ENCODE measurements at regions not wholly inside any gene's neighbourhood (a gene's known extent, or its start where the extent isn't known, plus 50 kb on each side); places are given as distances from the start of the nearest gene placed in this dataset.
"Not testable (repeated sequence)": the region's sequence is repeated elsewhere in the genome, so short reads cannot be mapped to it uniquely, and the experiment has no call there.

DNA sequence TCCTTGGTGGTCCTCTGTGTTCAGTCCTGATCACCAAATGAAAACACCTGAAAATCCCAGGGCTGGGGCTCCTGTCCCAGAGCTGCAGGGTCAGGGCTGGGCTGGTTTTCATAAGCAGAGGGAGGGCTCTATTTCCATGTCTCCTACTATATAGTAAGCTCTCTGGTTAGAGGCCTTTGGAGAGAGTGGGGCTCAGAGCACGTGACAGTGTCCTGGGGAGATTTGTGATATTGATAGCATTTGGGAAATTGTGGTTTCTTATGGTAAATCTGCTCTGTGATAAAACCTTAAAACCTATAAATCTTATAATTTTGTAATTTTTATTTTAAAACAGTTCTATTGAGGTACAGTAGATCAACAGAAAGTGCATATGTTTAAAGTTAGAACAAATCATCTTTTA lies 1202.2 kb downstream of the TMEM121 start:
- Mint-ChIP-seq H3K4me1 (peaks cover 19% of the 10 kb centered on the region), H3K9me3 (no peaks in the 10 kb centered on the region), H3K27ac (no peak overlapping the region), H3K4me3 (no peak overlapping the region), H3K27me3 (peaks cover 13% of the 10 kb centered on the region)
- no peak for ATAC-seq
- no peak for DNase-seq

DNA sequence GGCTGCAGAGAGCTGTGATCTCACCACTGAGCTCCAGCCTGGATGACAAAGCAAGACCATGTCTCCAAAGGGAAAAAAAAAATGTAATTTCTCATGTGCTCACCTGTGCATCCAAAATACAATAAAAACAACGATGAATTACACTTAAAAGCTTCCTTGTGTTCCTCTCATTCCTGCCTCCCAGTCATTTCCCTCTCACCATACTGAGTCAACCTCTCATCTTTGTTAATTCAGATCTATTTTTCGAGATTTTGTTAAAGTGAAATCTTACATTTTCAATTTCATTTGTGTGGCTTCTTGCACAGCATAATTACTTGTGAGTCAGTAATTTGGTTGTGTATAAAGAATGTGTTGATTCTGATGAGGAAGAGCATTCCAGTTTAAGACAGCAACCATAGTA lies 1203.2 kb downstream of the TMEM121 start:
- Mint-ChIP-seq H3K27ac (no peak overlapping the region), H3K27me3 (peaks cover 17% of the 10 kb centered on the region), H3K4me3 (no peak overlapping the region), H3K4me1 (peaks cover 17% of the 10 kb centered on the region), H3K9me3 (no peaks in the 10 kb centered on the region)
- DNase-seq = no peak
- ATAC-seq = no peak

DNA sequence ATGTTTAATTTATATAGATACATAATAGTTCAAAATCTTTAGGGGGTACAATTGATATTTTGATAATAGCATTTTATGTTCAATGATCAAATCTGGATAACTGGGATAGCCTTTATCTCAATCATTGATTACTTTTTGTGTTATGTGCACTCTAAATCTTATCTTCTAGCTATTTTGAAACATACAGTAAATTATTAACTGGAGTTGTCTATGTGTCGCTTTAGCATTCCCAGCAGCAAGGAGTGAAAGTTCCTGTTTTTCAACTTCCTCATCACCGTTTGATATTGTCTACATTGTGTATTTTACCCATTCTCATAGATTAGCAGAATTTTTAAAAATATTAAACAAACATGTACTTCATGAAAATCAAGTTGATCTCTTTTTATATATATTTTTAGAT lies 1207.4 kb downstream of the TMEM121 start:
- Mint-ChIP-seq H3K27me3 (peaks cover 25% of the 10 kb centered on the region), H3K4me1 (no peaks in the 10 kb centered on the region), H3K27ac (no peak overlapping the region), H3K4me3 (no peak overlapping the region), H3K9me3 (no peaks in the 10 kb centered on the region)
- ATAC-seq = no peak
- DNase-seq = no peak

DNA sequence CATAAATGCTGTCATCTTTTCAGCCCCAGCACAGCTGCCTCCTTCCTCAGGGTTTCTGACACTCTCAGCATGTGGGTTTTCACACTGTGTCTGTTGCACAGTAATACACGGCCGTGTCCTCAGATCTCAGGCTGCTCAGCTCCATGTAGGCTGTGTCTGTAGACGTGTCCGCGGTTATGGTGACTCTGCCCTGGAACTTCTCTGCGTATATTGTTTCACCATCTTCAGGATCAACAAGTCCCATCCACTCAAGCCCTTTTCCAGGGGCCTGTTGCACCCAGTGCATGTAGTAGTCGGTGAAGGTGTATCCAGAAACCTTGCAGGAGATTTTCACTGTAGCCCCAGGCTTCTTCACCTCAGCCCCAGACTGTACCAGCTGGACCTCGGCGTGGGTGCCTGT lies 1210.6 kb downstream of the TMEM121 start:
- Mint-ChIP-seq H3K27me3 (peaks cover 12% of the 10 kb centered on the region), H3K4me3 (no peak overlapping the region), H3K9me3 (no peaks in the 10 kb centered on the region), H3K4me1 (peaks cover 15% of the 10 kb centered on the region), H3K27ac (no peak overlapping the region)
- DNase-seq (no peak), ATAC-seq (no peak)

DNA sequence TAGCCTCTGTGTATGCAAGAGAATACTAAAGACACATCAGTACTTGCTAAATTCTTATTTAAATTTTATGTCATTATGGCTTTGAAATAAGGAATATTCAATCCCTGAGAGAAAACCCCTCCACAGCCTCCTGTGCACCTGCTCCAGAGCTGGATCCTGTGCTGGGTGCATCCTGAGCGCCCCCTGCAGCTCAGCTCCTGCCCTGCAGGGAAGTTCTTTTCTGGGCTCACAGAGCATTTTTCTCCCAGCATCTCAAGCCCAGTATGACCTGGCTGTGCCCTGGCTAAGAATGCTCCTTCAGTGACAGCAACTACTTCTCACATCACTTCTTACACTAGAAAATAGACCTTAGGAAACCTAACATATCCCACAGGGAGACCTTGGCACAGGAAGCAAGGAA lies 1211.7 kb downstream of the TMEM121 start:
- ATAC-seq (no peak), DNase-seq (peak in 1 of 2 donors; percentile 22)
- Mint-ChIP-seq H3K27ac (no peak overlapping the region), H3K9me3 (no peaks in the 10 kb centered on the region), H3K4me3 (no peak overlapping the region), H3K27me3 (peaks cover 12% of the 10 kb centered on the region), H3K4me1 (peaks cover 15% of the 10 kb centered on the region)

DNA sequence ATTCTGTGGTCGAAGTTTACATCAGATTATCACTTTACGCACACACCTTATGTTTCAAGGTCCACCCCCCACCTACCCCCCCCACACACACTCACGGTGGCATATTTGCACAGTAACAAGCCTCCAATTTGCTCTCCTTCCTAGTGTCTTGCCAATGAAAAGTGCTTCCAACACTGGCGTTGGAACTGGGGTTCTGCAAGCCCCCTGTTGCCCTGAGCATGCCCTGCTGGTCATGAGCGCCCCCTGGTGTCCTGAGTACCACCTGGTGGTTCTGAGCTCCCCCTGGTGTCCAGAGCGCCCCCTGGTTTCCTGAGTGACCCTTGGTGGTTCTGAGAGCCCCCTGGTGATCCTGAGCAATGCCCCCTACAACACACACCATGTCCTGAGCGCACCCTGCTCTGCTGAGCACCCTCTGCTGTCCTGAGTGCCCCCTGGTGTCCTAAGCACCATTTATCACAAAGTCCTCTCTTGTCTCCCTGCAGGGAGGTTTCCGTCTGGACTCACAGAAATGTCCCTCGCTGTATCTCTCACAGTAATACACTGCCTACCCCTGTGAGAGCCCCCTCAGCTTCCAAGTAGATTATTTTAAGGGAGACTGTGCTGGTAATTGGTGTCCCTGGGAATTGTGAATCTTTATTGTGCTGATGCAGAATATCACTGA lies 1212.3 kb downstream of the TMEM121 start:
- not testable (repeated sequence) for H3K4me3 Mint-ChIP-seq, ATAC-seq, H3K9me3 Mint-ChIP-seq, H3K27ac Mint-ChIP-seq
- peak; percentile 36 to 48 for DNase-seq
- Mint-ChIP-seq H3K4me1 (peaks cover 15% of the 10 kb centered on the region), H3K27me3 (peaks cover 12% of the 10 kb centered on the region)

DNA sequence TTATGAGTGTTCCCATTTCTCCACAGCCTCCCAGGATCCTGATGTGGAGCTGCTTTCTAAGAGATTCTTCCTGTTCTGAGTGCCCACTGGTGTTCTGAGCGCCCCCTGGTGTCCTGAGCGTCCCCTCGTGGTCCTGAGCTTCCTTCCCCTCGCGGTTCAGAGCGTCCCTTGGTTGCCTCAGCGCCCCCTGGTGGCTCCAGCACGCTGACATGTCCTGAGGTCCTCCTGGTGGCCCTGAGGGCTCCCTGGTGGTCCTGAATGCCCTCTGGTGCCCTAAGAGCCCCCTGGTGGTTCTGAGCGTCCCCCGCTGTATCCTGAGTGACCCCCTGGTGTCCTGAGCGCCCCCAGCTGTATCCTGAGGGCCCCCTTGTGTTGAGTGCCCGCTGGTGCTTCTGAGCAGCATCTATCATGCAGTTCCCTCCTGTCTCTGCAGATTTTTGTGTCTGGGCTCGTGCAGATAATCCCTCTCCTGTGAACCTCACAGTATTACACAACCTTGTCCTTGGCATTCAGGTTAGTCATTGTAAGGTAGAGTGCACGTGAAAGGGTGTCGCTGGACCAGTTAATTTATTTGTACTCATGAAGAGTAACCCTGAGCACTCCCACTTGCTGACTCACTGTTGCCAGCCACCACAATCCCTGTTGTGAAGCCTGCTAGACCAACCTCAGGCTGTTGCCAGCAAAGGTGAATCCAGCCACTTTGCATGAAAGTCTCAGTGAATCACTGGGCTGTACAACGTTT lies 1214.9 kb downstream of the TMEM121 start:
- ATAC-seq (peak; percentile 94), DNase-seq (peak; percentile 85 to 86)
- not testable (repeated sequence) for H3K27me3 Mint-ChIP-seq, H3K9me3 Mint-ChIP-seq
- H3K27ac Mint-ChIP-seq = peak overlapping the region in 1 of 2 donors; percentile 63
- peaks cover 20% of the 10 kb centered on the region for H3K4me1 Mint-ChIP-seq
- H3K4me3 Mint-ChIP-seq = peak overlapping the region; percentile 56 to 58

DNA sequence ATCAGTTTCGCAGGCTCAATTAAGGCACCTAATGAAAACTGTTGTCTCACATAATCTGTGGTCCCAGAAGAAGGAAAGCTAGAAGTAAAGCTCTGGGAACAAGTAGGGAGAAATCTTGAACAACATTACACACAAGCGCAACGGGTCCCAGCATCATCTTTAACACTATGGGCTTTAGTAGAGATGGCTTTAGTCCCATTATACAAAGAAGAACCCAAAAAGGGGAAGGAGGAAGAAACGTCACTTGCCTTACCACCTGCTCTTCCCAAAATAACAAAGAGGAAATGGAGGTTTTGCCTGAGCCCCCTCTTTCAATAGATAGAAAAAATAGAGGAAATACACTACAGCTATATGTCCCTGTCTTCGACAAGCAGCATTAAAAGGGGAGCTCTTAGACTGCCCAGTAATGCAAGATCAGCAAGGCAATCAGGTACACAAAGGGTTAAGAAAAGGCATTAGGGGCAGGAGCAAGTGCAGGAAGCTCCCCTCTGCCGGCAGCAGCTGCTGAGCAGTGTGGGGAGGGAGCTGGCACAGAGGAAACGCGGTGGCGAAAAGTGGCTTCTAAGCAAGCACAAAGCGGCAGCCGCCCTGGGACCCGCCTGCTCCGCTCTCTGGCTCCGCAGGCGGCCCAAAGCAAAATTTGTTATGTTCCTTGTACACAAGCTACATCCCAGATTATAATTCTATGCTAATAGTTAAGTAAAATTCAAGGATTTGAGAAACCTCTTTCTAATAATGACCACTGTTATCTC lies 1218.8 kb downstream of the TMEM121 start:
- H3K4me3 Mint-ChIP-seq = peak overlapping the region; percentile 35 to 55

DNA sequence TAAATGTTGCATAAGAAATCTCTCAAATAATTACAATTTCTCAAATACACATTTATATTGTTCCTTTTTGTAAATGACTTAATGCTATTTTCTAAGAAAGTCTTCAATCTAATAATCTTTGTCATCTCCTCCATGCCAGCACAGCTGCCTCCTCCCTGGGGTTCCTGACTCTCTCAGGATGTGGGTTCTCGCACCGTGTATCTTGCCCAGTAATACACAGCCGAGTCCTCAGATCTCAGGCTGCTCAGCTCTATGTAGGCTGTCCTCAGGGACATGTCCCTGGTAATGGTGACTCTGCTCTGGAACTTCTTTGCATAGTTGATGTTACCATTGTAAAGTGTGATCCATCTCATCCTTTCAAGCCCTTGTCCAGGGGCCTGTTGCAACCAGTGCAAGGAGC lies 1223.7 kb downstream of the TMEM121 start:
- not testable (repeated sequence) for H3K4me3 Mint-ChIP-seq, ATAC-seq, H3K9me3 Mint-ChIP-seq

More for the DNA sequence above, 1218.8 kb downstream of the TMEM121 start:
- Mint-ChIP-seq H3K4me1 (peaks cover 20% of the 10 kb centered on the region), H3K27ac (peak overlapping the region in 1 of 2 donors; percentile 57)
- not testable (repeated sequence) for DNase-seq, H3K27me3 Mint-ChIP-seq, H3K9me3 Mint-ChIP-seq
- peak; percentile 67 for ATAC-seq

DNA sequence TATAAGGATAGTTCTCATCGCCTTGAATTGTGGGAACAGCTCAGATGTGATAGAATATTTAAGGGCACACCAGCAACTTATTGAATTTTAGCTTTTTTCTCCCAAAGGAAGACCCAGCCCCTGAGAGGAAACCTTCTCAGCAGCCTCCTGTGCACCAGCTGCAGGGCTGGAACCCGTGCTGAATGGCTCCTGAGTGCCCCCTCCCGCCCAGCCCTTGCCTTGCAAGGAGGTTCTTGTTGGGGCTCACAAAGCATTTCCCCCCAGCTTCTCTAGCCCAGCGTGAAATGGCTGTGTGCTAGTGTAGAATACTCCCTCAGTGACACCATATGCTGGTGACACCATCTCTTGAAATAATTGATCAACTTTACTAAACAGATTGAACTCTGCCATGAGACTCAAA lies 1227.4 kb downstream of the TMEM121 start:
- H3K27me3 Mint-ChIP-seq, H3K4me3 Mint-ChIP-seq, H3K9me3 Mint-ChIP-seq, H3K27ac Mint-ChIP-seq, DNase-seq: not testable (repeated sequence)
- ATAC-seq = peak; percentile 49
- peaks cover 21% of the 10 kb centered on the region for H3K4me1 Mint-ChIP-seq

More for the DNA sequence above, 1223.7 kb downstream of the TMEM121 start:
- not testable (repeated sequence) for H3K27me3 Mint-ChIP-seq, H3K27ac Mint-ChIP-seq, DNase-seq, H3K4me1 Mint-ChIP-seq

DNA sequence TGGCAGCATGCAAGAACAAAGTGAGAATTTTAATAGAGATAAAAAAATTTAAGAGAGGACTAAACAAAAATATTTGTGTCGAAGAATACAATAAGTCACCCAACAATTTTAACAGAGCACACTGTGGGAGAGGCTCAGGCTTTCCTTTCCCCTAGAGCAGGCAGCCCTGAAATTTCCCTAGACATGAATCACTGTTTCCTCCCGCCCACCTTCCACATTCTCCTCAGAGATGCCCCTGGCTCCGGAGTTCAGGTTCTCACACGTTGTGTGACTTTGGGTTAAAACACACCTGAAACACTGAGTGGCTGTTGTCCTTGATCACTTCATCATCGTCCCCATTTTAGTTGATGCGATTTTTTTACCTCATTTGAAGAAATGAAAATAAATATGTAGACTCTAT lies 1231.1 kb downstream of the TMEM121 start:
- H3K4me3 Mint-ChIP-seq = peak overlapping the region; percentile 24 to 59
- DNase-seq, H3K9me3 Mint-ChIP-seq, H3K27ac Mint-ChIP-seq: not testable (repeated sequence)
- peak; percentile 65 for ATAC-seq
- peaks cover 21% of the 10 kb centered on the region for H3K4me1 Mint-ChIP-seq
- H3K27me3 Mint-ChIP-seq = peaks cover 13% of the 10 kb centered on the region

DNA sequence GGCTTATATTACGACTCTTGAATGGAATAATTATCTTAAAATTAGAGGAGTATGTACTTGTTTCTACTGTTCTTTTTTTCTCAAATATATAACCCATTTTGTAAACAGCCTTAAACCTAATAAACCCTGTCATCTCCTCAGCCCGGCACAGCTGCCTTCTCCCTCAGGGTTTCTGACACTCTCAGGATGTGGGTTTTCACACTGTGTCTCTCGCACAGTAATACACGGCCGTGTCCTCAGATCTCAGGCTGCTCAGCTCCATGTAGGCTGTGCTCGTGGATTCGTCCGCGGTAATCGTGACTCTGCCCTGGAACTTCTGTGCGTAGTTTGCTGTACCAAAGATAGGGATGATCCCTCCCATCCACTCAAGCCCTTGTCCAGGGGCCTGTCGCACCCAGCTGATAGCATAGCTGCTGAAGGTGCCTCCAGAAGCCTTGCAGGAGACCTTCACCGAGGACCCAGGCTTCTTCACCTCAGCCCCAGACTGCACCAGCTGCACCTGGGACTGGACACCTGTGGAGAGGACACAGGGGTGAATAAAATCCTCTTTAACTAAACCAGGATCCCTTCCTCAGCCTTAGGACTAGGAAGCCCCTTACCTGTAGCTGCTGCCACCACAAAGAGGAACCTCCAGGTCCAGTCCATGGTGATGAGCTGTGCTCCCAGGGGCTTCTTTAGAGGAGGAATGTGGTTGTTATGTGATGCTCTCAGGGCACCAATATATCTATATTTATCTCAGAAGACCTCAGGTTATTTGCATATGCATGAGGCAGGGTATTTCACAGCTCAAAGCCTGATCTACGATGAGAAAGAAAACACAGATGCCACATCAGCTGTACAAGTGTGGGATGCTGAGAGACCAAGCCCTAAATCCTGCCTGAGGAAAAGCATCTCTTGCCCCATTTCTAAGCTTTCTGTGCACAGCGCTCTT lies 1235.8 kb downstream of the TMEM121 start:
- Mint-ChIP-seq H3K4me1 (peaks cover 39% of the 10 kb centered on the region), H3K27me3 (peaks cover 13% of the 10 kb centered on the region)
- DNase-seq, H3K4me3 Mint-ChIP-seq, H3K9me3 Mint-ChIP-seq, H3K27ac Mint-ChIP-seq: not testable (repeated sequence)
- peak; percentile 53 for ATAC-seq

DNA sequence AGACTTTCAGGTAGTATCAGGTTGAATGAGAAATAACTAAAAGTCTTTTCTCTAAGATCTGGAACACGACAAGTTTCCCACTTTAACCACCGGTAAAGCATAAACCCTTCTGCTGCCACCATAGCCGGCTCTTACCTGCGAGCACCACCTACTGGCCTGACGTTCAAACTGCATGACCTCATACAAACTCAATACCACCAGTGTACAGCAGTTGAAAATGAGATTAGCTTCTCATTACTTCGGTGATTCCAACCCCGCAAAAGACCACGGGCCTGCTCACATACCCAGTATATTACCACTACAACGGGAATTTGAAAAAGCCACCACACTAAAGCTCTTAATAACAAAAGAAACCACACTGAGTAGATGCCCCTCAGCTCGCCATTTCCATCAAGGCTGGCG lies 1238.6 kb downstream of the TMEM121 start:
- H3K9me3 Mint-ChIP-seq, H3K27ac Mint-ChIP-seq, H3K4me3 Mint-ChIP-seq: not testable (repeated sequence)
- Mint-ChIP-seq H3K27me3 (peaks cover 10% of the 10 kb centered on the region), H3K4me1 (peaks cover 32% of the 10 kb centered on the region)
- peak in 1 of 2 donors; percentile 30 for DNase-seq
- ATAC-seq = peak; percentile 92

DNA sequence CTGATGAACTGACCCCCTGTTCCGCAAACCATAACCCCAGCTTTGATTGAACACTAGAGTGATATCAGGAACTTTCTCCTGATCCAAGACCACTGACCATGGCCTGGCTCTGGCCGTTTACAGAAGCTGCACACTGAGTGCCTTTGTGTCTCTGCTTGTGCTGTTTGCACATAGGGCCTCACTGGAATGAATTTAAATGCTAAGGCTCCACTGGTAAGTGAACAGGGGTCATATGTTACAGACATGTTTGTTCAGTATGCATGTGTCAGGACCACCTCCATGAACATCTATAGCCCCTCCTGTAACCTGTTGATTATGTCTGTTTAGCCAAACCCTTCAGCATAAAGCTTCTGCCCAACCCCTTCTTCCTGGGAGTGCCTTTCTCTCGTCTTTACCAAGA lies 1239.8 kb downstream of the TMEM121 start:
- Mint-ChIP-seq H3K4me1 (peaks cover 41% of the 10 kb centered on the region), H3K27ac (no peak overlapping the region), H3K27me3 (no peaks in the 10 kb centered on the region), H3K4me3 (no peak overlapping the region), H3K9me3 (no peaks in the 10 kb centered on the region)
- DNase-seq (no peak), ATAC-seq (no peak)

All from stimulated activated naive CD8-positive, alpha-beta T cell treated with anti-CD3 and anti-CD28 coated beads, Interleukin-15, amount 100 ng/mL, for 72 hours (primary cell).